ENCODE measurements at regions not wholly inside any gene's neighbourhood (a gene's known extent, or its start where the extent isn't known, plus 50 kb on each side); places are given as distances from the start of the nearest gene placed in this dataset.

DNA sequence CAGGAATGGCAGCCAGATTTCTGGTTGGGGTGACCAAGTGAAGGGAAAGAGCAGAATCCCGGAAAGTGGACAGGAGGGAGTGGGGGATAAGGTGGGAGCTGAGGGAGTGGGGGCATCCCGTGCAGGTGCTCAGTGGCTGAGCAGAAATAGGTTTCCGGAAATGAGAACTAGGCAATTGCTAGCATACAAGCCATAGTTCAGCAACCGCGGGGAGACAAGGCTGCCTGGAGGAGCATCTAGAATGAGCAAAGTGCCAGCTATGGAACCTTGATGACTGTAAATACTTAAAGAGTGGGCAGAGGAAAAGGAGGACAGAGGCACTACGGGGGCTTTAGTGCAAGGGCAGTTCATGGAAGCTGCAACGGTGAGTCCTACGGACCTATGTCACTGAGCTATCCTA lies 220.2 kb downstream of the BCL11A start:
- DNase-seq (ENCODE audit: low read depth), result no peak
- no peak for TF ChIP-seq CTCF (IDR thresholded peaks at IDR 0.05; ENCODE audit: control insufficient read depth, extremely low read depth, insufficient read depth)
- H3K4me3 ChIP-seq (ENCODE audit: low read depth, low read length), result no peak overlapping the region

DNA sequence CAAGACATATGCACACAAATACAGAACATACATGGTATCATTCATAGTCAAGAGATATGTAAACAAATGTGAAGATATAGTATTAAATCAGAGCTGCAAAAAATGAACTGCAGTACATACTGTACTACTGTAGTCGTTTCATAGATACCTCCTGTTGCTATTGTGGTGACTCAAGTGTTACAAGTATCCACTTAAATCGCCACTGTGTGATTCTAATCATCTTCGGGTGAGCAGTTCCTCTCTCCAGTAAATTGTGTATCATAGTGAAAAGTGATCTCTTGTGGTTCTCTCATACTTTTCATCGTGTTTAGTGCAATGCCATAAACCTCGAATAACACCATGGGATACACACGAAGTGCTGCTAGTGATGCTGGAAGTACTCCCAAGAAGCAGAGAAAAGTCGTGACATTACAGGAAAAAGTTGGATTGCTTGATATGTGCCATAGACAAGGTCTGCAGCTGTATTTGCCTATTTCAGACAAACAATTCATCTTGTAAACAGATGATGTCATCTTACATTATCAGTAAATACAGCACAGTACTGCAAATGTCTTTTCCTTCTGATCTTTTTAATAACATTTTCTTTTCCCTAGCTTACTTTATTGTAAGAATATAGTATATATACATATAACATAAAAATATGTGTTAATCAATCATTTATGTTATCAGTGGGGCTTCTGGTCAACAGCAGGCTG lies 222.2 kb downstream of the BCL11A start:
- H3K4me3 ChIP-seq (ENCODE audit: low read depth, low read length), result no peak overlapping the region
- DNase-seq (ENCODE audit: low read depth), result peak; percentile 39
- TF ChIP-seq CTCF (IDR thresholded peaks at IDR 0.05; ENCODE audit: control insufficient read depth, extremely low read depth, insufficient read depth), result no peak

- DNase-seq (ENCODE audit: low read depth), result no peak
- no peak for TF ChIP-seq CTCF (IDR thresholded peaks at IDR 0.05; ENCODE audit: control insufficient read depth, extremely low read depth, insufficient read depth)
Measured at GRCh38 chr2:60329225-60329624, 224.2 kb downstream of the BCL11A start.

GRCh38 chr2:60324536-60324935 lies 228.9 kb downstream of the BCL11A start:
- no peak for DNase-seq (ENCODE audit: low read depth)
- TF ChIP-seq CTCF (IDR thresholded peaks at IDR 0.05; ENCODE audit: control insufficient read depth, extremely low read depth, insufficient read depth), result no peak
- H3K4me3 ChIP-seq (ENCODE audit: low read depth, low read length), result no peak overlapping the region

More at GRCh38 chr2:60329225-60329624, 224.2 kb downstream of the BCL11A start:
- no peak overlapping the region for H3K4me3 ChIP-seq (ENCODE audit: low read depth, low read length)

DNA sequence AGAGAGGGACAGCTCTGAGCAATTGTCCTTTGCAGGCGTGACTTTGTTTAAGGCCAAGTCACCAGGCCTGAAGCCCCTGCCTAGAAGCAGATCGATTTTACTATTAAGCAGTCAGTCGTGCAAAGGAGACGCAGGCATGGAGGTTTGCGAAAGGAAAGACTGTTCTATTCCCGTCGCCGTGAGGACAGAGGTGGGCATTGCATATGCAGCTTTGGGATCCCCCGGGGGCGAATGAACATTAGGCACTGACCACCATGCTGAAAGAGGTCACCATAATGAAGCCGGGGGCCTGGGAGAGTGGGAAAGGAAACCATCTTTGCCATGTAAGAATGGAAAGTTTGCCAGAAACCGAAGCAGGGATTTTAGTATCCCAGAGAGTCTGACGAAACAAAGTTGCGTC lies 231.6 kb downstream of the BCL11A start:
- TF ChIP-seq CTCF (IDR thresholded peaks at IDR 0.05; ENCODE audit: control insufficient read depth, extremely low read depth, insufficient read depth), result no peak
- DNase-seq (ENCODE audit: low read depth), result no peak
- no peak overlapping the region for H3K4me3 ChIP-seq (ENCODE audit: low read depth, low read length)

DNA sequence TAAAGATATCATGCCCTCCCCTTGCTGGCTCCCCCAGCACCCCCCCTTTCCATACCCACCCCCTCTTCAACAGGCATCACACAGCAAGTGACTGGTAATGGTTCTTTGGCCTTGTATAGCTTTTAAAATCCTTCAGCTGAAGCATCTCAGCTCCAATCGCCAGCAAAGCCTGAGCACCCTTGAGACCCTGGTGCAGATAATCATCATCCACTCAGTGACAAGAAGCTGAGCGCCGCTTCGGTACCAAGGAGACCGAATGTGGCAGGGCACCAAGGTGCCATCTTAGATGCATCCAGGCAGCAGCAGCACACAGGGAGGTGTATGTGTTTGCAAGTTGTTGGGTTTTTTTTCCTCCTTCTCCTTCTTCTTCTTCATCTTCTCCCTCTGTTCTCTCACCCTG lies 232.7 kb downstream of the BCL11A start:
- no peak for DNase-seq (ENCODE audit: low read depth)
- TF ChIP-seq CTCF (IDR thresholded peaks at IDR 0.05; ENCODE audit: control insufficient read depth, extremely low read depth, insufficient read depth), result no peak
- H3K4me3 ChIP-seq (ENCODE audit: low read depth, low read length), result no peak overlapping the region

GRCh38 chr2:60319031-60319547 lies 234.4 kb downstream of the BCL11A start:
- TF ChIP-seq CTCF (IDR thresholded peaks at IDR 0.05; ENCODE audit: control insufficient read depth, extremely low read depth, insufficient read depth), result no peak
- H3K4me3 ChIP-seq (ENCODE audit: low read depth, low read length), result no peak overlapping the region
- no peak for DNase-seq (ENCODE audit: low read depth)
